IPS-15b (cell line): ENCODE measurements at regions not wholly inside any gene's neighbourhood (a gene's known extent, or its start where the extent isn't known, plus 50 kb on each side); places are given as distances from the start of the nearest gene placed in this dataset.

Source experiments
- H3K27me3 ChIP-seq: one replicate; pipeline ENCODE4 v1.6.1; 2013; ENCODE audit warnings: low read length; ENCODE audit not compliant: control insufficient read depth, insufficient read depth
- H3K36me3 ChIP-seq: one replicate; pipeline ENCODE4 v1.6.1; 2013; ENCODE audit warnings: low read length; ENCODE audit not compliant: control insufficient read depth, insufficient read depth
- H3K4me1 ChIP-seq: one replicate; pipeline ENCODE4 v1.6.1; 2013; ENCODE audit warnings: mild to moderate bottlenecking, low read length; ENCODE audit not compliant: control insufficient read depth, insufficient read depth
- H3K4me3 ChIP-seq: one replicate; pipeline ENCODE4 v1.5.1; 2013; ENCODE audit warnings: low read depth, low read length
- H3K9ac ChIP-seq: one replicate; pipeline ENCODE4 v1.6.1; 2013; ENCODE audit warnings: low read depth, mild to moderate bottlenecking, low read length
- H3K9me3 ChIP-seq: one replicate; pipeline ENCODE4 v1.6.1; 2013; ENCODE audit warnings: mild to moderate bottlenecking, low read length; ENCODE audit not compliant: control insufficient read depth, insufficient read depth

DNA sequence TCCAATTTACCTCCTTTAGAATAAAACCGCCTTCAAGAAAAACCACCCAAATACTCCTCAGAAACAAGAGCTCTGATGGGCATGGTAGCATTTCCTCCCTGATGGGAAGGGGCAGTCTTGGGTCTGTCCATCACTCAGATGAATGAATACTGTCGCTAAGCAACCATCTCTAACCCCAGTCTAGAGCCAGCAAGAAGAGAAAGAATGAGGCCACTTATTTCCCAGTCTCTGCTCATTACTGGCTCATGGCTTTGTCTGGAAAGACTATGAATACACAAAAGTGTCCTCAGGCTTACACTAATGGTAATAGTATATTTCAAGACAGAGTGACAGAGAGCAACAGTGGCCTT lies 51.0 kb upstream of the F3 start:
- Histone ChIP-seq H3K4me1 (no peaks in the 10 kb centered on the region), H3K4me3 (no peak overlapping the region), H3K27me3 (no peaks in the 10 kb centered on the region), H3K9me3 (no peaks in the 10 kb centered on the region), H3K9ac (no peak overlapping the region), H3K36me3 (no peaks in the 10 kb centered on the region)

DNA sequence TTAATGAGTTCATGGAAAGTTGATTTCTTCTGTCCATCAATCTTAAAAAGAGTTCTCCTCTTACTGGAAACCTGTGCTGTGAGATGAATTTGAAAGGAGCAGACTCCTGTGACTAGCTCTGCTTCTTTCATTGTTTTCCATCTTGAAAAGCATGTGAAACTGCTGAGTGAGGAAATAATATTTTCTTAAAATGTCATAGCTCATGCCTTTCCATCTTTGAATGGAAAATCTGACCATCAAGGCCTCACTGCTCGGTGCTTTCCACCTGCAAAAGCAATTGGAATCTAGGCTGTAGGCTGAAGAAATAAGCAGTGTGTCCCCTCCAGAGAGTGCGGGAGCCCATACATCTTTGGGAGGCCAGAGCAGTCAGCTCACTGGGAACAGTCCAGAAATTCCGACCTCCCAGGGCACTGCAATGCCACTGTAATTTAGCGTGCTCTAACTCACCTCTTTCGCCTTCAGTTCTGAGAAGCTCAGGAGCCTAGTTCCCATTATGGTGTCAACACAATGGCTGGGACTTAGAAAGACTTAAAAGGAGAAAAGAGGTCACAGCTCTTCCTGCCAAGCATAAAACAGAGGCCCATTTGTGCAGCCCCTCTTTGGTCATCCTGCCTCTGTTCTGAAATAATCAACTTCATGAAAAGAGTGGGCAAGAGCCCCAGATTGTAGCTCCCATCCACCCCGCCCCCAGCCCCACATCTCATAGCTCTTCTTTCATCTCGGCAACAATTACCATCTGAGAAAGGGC lies 50.4 kb upstream of the F3 start:
- no peaks in the 10 kb centered on the region for H3K27me3 ChIP-seq
- no peak overlapping the region for H3K4me3 ChIP-seq
- no peaks in the 10 kb centered on the region for H3K4me1 ChIP-seq
- H3K9me3 ChIP-seq = no peaks in the 10 kb centered on the region
- no peaks in the 10 kb centered on the region for H3K36me3 ChIP-seq
- H3K9ac ChIP-seq = no peak overlapping the region
